Activated B cell treated with CpG ODN at 0.5 μM for 24 hours (primary cell): ENCODE measurements at regions not wholly inside any gene's neighbourhood (a gene's known extent, or its start where the extent isn't known, plus 50 kb on each side); places are given as distances from the start of the nearest gene placed in this dataset.

Experiments
- ATAC-seq: fragments of 200-7000 bp; cut with Tn5 transposase; one replicate; pipeline ENCODE4 v1.10.0; 2021; ENCODE audit warnings: low read depth, mild to moderate bottlenecking, moderate library complexity
- CTCF ChIA-PET: fragments of 350-600 bp; sonication (Branson Sonifier 250); formaldehyde crosslinking; loops from one replicate; lab custom pipeline; 2021; ENCODE audit warnings: antibody characterized with exemption; lab: Charles Lee
- POLR2A ChIA-PET: fragments of 350-600 bp; sonication (Branson Sonifier 250); formaldehyde crosslinking; loops from one replicate; lab custom pipeline; 2021; ENCODE audit warnings: antibody characterized with exemption; lab: Charles Lee
- DNase-seq: peaks from one replicate; pipeline ENCODE4 v3.0.0; 2022
- H3K27ac Mint-ChIP-seq: one replicate; pipeline ENCODE4 v1.8.0; 2020; ENCODE audit warnings: mixed read lengths
- H3K27me3 Mint-ChIP-seq: one replicate; pipeline ENCODE4 v1.8.0; 2021; ENCODE audit warnings: mixed read lengths
- H3K36me3 Mint-ChIP-seq: one replicate; pipeline ENCODE4 v1.8.0; 2021; ENCODE audit warnings: low read depth, mixed read lengths
- H3K4me1 Mint-ChIP-seq: one replicate; pipeline ENCODE4 v1.8.0; 2021; ENCODE audit warnings: mixed read lengths
- H3K4me3 Mint-ChIP-seq: one replicate; pipeline ENCODE4 v1.8.0; 2020; ENCODE audit warnings: mild to moderate bottlenecking, mixed read lengths
- H3K9me3 Mint-ChIP-seq: one replicate; pipeline ENCODE4 v1.8.0; 2020; ENCODE audit warnings: mixed read lengths
- CTCF ChIP-seq: fragments of 200-600 bp; IDR thresholded peaks from one replicate; pipeline ENCODE4 v1.8.0; 2022; ENCODE audit warnings: antibody characterized with exemption, mild to moderate bottlenecking
- intact Hi-C: fragments of 100-400 bp; cut with micrococcal nuclease; formaldehyde crosslinking; loops from one replicate; pipeline ENCODE4 v1.15.1; 2024

- TF ChIP-seq CTCF: no peak
- Mint-ChIP-seq H3K27ac (no peak overlapping the region), H3K36me3 (no peaks in the 10 kb centered on the region), H3K4me1 (no peaks in the 10 kb centered on the region), H3K9me3 (no peaks in the 10 kb centered on the region), H3K4me3 (no peak overlapping the region), H3K27me3 (no peaks in the 10 kb centered on the region)
- DNase-seq (no peak), ATAC-seq (no peak)
- CTCF ChIA-PET: no interaction called here
- intact Hi-C loops: no loop called here
- POLR2A ChIA-PET: no interaction called here
These were observed 656.2 kb downstream of the RAB28 start for GRCh38 chr4:12827966-12828365.

GRCh38 chr4:12791536-12791935 lies 692.6 kb downstream of the RAB28 start:
- TF ChIP-seq CTCF: no peak
- H3K27me3 Mint-ChIP-seq: no peaks in the 10 kb centered on the region
- POLR2A ChIA-PET: no interaction called here
- H3K9me3 Mint-ChIP-seq: peaks cover 7% of the 10 kb centered on the region
- H3K4me3 Mint-ChIP-seq: no peak overlapping the region
- DNase-seq (no peak), ATAC-seq (no peak)
- no peak overlapping the region for H3K27ac Mint-ChIP-seq
- intact Hi-C loops: no loop called here
- CTCF ChIA-PET: no interaction called here
- H3K36me3 Mint-ChIP-seq: no peaks in the 10 kb centered on the region
- H3K4me1 Mint-ChIP-seq: no peaks in the 10 kb centered on the region

- no peak for ATAC-seq
- H3K4me1 Mint-ChIP-seq: no peaks in the 10 kb centered on the region
- intact Hi-C loops: no loop called here
These were observed 696.9 kb downstream of the RAB28 start for GRCh38 chr4:12787261-12787660.

GRCh38 chr4:12778706-12779105 lies 705.4 kb downstream of the RAB28 start:
- DNase-seq (no peak), ATAC-seq (no peak)
- TF ChIP-seq CTCF: no peak
- intact Hi-C loops: no loop called here
- no peaks in the 10 kb centered on the region for H3K9me3 Mint-ChIP-seq
- POLR2A ChIA-PET: no interaction called here
- no peaks in the 10 kb centered on the region for H3K36me3 Mint-ChIP-seq
- no peak overlapping the region for H3K4me3 Mint-ChIP-seq
- CTCF ChIA-PET: no interaction called here
- no peaks in the 10 kb centered on the region for H3K27me3 Mint-ChIP-seq
- H3K27ac Mint-ChIP-seq: no peak overlapping the region
- no peaks in the 10 kb centered on the region for H3K4me1 Mint-ChIP-seq

More at GRCh38 chr4:12787261-12787660, 696.9 kb downstream of the RAB28 start:
- ChIA-PET POLR2A (no interaction called here), CTCF (no interaction called here)
- Mint-ChIP-seq H3K36me3 (no peaks in the 10 kb centered on the region), H3K9me3 (peaks cover 7% of the 10 kb centered on the region), H3K27ac (no peak overlapping the region), H3K4me3 (no peak overlapping the region), H3K27me3 (no peaks in the 10 kb centered on the region)
- DNase-seq: no peak
- TF ChIP-seq CTCF: no peak

GRCh38 chr4:12778191-12778590 lies 705.9 kb downstream of the RAB28 start:
- Mint-ChIP-seq H3K27ac (no peak overlapping the region), H3K4me1 (no peaks in the 10 kb centered on the region), H3K27me3 (no peaks in the 10 kb centered on the region), H3K9me3 (no peaks in the 10 kb centered on the region), H3K4me3 (no peak overlapping the region), H3K36me3 (no peaks in the 10 kb centered on the region)
- intact Hi-C loops: no loop called here
- DNase-seq: no peak
- ChIA-PET POLR2A (no interaction called here), CTCF (no interaction called here)
- no peak for TF ChIP-seq CTCF
- no peak for ATAC-seq
